Right cardiac atrium (tissue), 5 donors: ENCODE measurements at regions not wholly inside any gene's neighbourhood (a gene's known extent, or its start where the extent isn't known, plus 50 kb on each side); places are given as distances from the start of the nearest gene placed in this dataset.
A peak's percentile ranks its signal among the peaks of the same experiment; 100 is the strongest.

Source experiments
- ATAC-seq, 2 donors: fragments of 200-7000 bp; cut with Tn5 transposase; one replicate each; pipeline versions ENCODE4 v1.8.0 to v1.9.1; 2020; ENCODE audit warnings: moderate library complexity in 2 of 2, mild to moderate bottlenecking in 1 of 2
- DNase-seq, 3 donors: peaks; one replicate each; pipeline ENCODE4 v3.0.0-alpha.2; 2020
- H3K27ac ChIP-seq: one replicate; pipeline ENCODE4 v1.5.1; 2013; ENCODE audit warnings: mild to moderate bottlenecking, low read length, control low read depth, moderate library complexity
- H3K27me3 ChIP-seq: one replicate; pipeline ENCODE4 v1.6.1; 2013; ENCODE audit not compliant: control insufficient read depth, insufficient read depth
- H3K4me1 ChIP-seq: one replicate; pipeline ENCODE4 v1.6.1; 2013; ENCODE audit warnings: low read length; ENCODE audit not compliant: control insufficient read depth, insufficient read depth
- H3K4me3 ChIP-seq: one replicate; pipeline ENCODE4 v1.5.1; 2013; ENCODE audit warnings: low read length, control low read depth
- H3K9me3 ChIP-seq: one replicate; pipeline ENCODE4 v1.6.1; 2013; ENCODE audit warnings: low read length; ENCODE audit not compliant: control insufficient read depth
- WGBS: extraction: QIAGEN DNeasy Blood & Tissue Kit; methylation state at CpG from one replicate; pipeline ENCODE4 v1.1.7; 2013; 5-methylcytosine and 5-hydroxymethylcytosine counted together
- intact Hi-C, 4 donors: fragments of 100-400 bp; cut with DNase I; formaldehyde crosslinking; loops; one replicate each; pipeline versions ENCODE4 v1.11.0 to v1.14.0; 2022 to 2023
- donor health status: healthy with polysubstance abuse.
- donor health status: DM: no; HTN: yes; CAD: no.
- donor health status: DM: no; HTN: no; CAD: no.
- donor health status: DM: no; HTN: yes; CAD: no; lungs with severe emphysema.
- donor health status: DM: yes; HTN: yes; CAD: no.

DNA sequence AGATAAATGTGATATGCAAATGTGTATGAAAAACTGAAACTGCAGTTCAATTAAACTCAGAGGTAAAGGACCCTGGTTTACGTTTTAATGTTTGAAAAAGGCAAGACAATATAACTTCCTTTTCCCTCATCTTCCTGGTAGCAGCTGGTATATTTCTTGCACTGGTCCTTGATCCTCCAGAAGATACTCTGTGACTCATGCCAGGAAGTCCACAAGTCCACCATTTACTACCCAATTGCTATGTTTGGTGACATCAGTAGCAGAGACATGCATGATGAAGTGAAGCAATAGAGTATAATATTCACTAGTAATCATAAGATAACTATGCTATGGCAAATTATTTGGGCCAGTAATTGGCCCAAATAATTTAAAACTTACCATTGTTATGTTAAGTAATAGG, 774.5 kb upstream of the NEGR1 start:
- Histone ChIP-seq H3K4me1 (no peaks in the 10 kb centered on the region), H3K27me3 (no peaks in the 10 kb centered on the region), H3K9me3 (no peaks in the 10 kb centered on the region), H3K4me3 (no peak overlapping the region), H3K27ac (no peak overlapping the region)
- DNase-seq: no peak
- 29% methylated on average over 1 of the region's 1 CpG for WGBS
- no peak for ATAC-seq
- intact Hi-C loops: no loop called here

DNA sequence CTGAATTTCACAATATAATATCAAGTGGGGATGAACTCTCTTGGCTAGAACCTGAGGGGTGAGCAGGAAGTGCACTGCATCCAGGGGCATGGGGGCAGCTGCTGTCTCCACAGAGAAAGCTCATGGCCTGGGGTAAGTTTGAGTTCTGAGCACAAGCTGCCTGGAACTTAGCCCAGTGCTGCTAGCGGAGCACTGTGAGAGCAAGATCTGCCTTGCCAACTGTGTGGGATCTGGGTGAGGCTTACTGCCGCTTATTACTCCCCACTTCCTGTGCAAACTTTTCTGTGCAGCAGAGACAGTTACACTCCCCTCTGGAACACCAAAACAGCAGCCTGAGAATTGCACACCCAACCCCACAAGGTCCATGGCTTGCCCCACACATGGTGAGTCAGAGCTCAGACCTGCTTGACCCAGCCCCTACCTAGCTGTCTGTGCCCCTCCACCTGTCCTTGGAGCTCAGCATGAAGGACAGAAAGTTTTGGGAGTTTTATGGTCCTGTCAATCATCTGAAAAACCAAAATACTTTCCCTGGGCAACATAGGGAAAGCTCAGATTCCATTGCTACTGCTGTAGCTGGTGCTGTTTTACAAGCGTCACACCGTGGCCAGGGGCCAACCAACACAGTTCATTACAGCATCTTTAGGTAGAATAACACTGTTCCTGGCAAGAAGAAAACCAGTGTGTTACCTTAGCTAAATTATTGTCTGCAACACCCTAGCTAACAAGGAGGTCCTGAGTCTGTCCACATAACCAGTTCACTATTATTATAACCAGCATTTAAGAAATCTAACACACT, 762.1 kb upstream of the NEGR1 start:
- DNase-seq (peak; percentile 7 to 46 (median 44)), ATAC-seq (peak in 1 of 2 donors; percentile 48)
- H3K4me1 ChIP-seq: no peaks in the 10 kb centered on the region
- H3K27ac ChIP-seq: no peak overlapping the region
- no peaks in the 10 kb centered on the region for H3K9me3 ChIP-seq
- no peaks in the 10 kb centered on the region for H3K27me3 ChIP-seq
- WGBS: 42% methylated on average over 4 of the region's 4 CpGs
- intact Hi-C loops: no loop called here
- no peak overlapping the region for H3K4me3 ChIP-seq

GRCh38 chr1:73042403-73042802, 760.1 kb upstream of the NEGR1 start:
- WGBS: 81% methylated on average over 1 of the region's 1 CpG
- intact Hi-C loops: no loop called here
- Histone ChIP-seq H3K27me3 (no peaks in the 10 kb centered on the region), H3K27ac (no peak overlapping the region), H3K4me3 (no peak overlapping the region), H3K9me3 (no peaks in the 10 kb centered on the region), H3K4me1 (no peaks in the 10 kb centered on the region)
- ATAC-seq (no peak), DNase-seq (no peak)

- ATAC-seq (no peak), DNase-seq (no peak)
- no peak overlapping the region for H3K4me3 ChIP-seq
- WGBS: 78% methylated on average over 1 of the region's 1 CpG
- no peak overlapping the region for H3K27ac ChIP-seq
- intact Hi-C loops: no loop called here
- no peaks in the 10 kb centered on the region for H3K9me3 ChIP-seq
- H3K4me1 ChIP-seq: no peaks in the 10 kb centered on the region
- no peaks in the 10 kb centered on the region for H3K27me3 ChIP-seq
These were observed 758.5 kb upstream of the NEGR1 start for GRCh38 chr1:73040811-73041210.

DNA sequence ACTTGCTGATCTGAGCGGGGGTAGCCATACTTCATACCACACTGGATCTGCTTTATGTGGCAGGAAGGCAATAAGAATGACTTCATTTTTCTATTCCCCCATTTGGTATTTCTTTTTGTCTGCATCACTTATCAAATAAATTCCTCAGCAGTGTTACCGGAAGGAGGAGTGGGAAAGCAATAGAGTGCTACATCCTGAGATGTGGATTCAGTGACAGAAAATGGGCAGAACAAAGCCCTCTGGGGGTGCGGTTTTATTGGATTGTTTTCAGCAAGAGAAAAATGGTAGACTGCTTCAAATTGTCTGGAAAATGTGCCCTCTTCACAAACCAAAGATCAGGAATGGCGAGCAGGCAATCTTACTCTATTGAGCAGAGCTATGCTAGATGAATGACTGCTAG, 751.9 kb upstream of the NEGR1 start:
- ATAC-seq (no peak), DNase-seq (no peak)
- Histone ChIP-seq H3K4me1 (no peaks in the 10 kb centered on the region), H3K9me3 (no peaks in the 10 kb centered on the region), H3K4me3 (no peak overlapping the region), H3K27me3 (no peaks in the 10 kb centered on the region), H3K27ac (no peak overlapping the region)
- 57% methylated on average over 4 of the region's 4 CpGs for WGBS
- intact Hi-C loops: no loop called here

DNA sequence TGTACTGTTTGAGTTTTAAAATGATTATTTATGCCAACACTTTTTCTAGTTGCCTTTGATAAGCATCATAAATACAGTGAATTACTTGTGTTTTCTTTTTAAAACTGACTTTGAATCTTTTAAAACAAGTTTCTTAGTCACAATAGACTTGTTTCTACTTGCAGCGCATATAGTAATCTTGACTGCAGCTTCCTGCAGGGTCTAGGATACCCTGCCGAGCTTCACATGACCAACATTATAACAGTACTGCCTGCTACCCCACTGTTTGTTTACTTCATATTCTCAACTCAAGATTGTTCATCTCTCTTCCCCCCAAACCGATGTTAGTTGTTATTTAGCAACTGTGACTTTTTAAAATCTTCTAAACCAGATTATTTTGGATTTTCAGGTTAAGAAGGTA, 751.3 kb upstream of the NEGR1 start:
- WGBS: 42% methylated on average over 3 of the region's 3 CpGs
- DNase-seq (no peak), ATAC-seq (no peak)
- Histone ChIP-seq H3K27me3 (no peaks in the 10 kb centered on the region), H3K4me1 (no peaks in the 10 kb centered on the region), H3K27ac (no peak overlapping the region), H3K9me3 (no peaks in the 10 kb centered on the region), H3K4me3 (no peak overlapping the region)
- intact Hi-C loops: no loop called here

- Histone ChIP-seq H3K4me3 (no peak overlapping the region), H3K4me1 (no peaks in the 10 kb centered on the region)
- WGBS: 76% methylated on average over 2 of the region's 2 CpGs
These were observed 747.2 kb upstream of the NEGR1 start for GRCh38 chr1:73029571-73029970.

DNA sequence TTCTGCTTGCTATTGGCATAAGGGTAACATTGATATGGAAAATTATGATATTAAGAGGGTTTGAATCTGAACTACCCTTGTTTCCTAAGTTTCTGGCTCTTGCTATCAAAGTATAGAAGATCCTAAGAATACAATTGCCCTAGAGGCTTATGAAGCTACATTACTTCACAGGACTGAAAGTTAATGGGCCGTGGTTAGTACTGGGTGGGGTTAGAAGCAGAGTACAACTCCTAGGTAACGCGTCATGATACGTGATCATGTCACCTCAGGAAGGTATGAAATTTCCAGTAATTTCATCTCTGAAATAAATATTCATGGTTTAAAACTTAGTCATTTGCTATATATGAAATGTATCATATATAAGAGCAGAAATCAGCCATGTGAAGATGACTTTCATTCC, 743.8 kb upstream of the NEGR1 start:
- 69% methylated on average over 4 of the region's 4 CpGs for WGBS
- DNase-seq (no peak), ATAC-seq (no peak)
- Histone ChIP-seq H3K4me1 (no peaks in the 10 kb centered on the region), H3K4me3 (no peak overlapping the region), H3K27ac (no peak overlapping the region), H3K27me3 (no peaks in the 10 kb centered on the region), H3K9me3 (no peaks in the 10 kb centered on the region)
- intact Hi-C loops: no loop called here

More at GRCh38 chr1:73029571-73029970, 747.2 kb upstream of the NEGR1 start:
- intact Hi-C loops: no loop called here
- ATAC-seq: no peak
- DNase-seq: no peak
- Histone ChIP-seq H3K27me3 (no peaks in the 10 kb centered on the region), H3K27ac (no peak overlapping the region), H3K9me3 (no peaks in the 10 kb centered on the region)

DNA sequence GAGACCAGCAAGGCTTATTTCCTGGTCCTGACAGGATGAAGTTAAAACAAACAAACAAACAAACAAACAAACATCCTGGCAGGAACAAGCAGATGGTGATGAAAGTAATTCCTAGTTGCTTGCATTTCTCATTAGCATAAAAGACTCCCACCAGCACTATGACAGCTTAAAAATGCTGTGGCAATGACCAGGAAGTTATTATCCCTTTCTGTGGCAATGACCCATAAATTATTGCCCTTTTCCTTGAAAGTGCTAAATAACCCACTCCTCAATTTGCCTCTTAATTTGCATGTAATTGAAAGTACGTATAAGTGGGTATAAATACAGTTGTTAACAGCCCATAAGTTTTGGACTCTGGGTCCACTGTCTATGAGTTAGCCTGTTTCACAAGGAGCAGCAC, 727.6 kb upstream of the NEGR1 start:
- WGBS: 53% methylated on average over 1 of the region's 1 CpG
- DNase-seq: no peak

GRCh38 chr1:73009311-73009710, 727.0 kb upstream of the NEGR1 start:
- H3K9me3 ChIP-seq: no peaks in the 10 kb centered on the region
- DNase-seq: no peak
- intact Hi-C loops: no loop called here
- H3K27ac ChIP-seq: no peak overlapping the region
- WGBS: 78% methylated on average over 1 of the region's 1 CpG
- no peaks in the 10 kb centered on the region for H3K27me3 ChIP-seq
- no peak overlapping the region for H3K4me3 ChIP-seq
- ATAC-seq: no peak
- no peaks in the 10 kb centered on the region for H3K4me1 ChIP-seq

More for the DNA sequence above, 727.6 kb upstream of the NEGR1 start:
- ATAC-seq: no peak
- no peaks in the 10 kb centered on the region for H3K4me1 ChIP-seq
- no peaks in the 10 kb centered on the region for H3K27me3 ChIP-seq
- no peaks in the 10 kb centered on the region for H3K9me3 ChIP-seq
- no peak overlapping the region for H3K27ac ChIP-seq
- intact Hi-C loops: no loop called here
- no peak overlapping the region for H3K4me3 ChIP-seq

DNA sequence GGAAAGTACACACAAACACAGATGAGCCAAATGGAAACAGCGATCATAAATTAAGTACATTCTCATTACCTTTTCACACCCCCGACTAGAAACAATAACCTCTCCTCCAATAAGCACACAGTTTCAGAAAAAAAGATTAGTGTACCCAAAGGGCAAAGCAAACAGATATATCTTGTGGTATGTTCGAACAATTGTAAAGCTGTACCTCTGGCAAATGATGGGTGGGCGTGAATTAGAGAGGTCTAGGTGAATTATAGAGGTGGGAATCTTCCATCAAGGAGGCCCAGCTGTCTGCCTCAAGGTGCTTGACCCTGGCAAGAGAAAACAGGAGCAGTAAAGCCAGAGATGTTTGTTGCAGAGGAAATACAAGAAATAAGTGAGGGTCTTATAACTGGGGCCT, 715.3 kb upstream of the NEGR1 start:
- no peak overlapping the region for H3K27ac ChIP-seq
- no peaks in the 10 kb centered on the region for H3K9me3 ChIP-seq
- no peaks in the 10 kb centered on the region for H3K27me3 ChIP-seq
- intact Hi-C loops: no loop called here
- no peak overlapping the region for H3K4me3 ChIP-seq
- H3K4me1 ChIP-seq: no peaks in the 10 kb centered on the region
- ATAC-seq: no peak
- 88% methylated on average over 4 of the region's 4 CpGs for WGBS
- no peak for DNase-seq

- Histone ChIP-seq H3K27me3 (no peaks in the 10 kb centered on the region), H3K4me3 (no peak overlapping the region), H3K27ac (no peak overlapping the region), H3K4me1 (no peaks in the 10 kb centered on the region), H3K9me3 (no peaks in the 10 kb centered on the region)
- DNase-seq (no peak), ATAC-seq (no peak)
- intact Hi-C loops: no loop called here
- WGBS: 81% methylated on average over 3 of the region's 3 CpGs
These were observed 714.7 kb upstream of the NEGR1 start for GRCh38 chr1:72997041-72997440.
